Ammon's horn (tissue), 1 donor: ENCODE measurements at regions not wholly inside any gene's neighbourhood (a gene's known extent, or its start where the extent isn't known, plus 50 kb on each side); places are given as distances from the start of the nearest gene placed in this dataset.
A peak's percentile ranks its signal among the peaks of the same experiment; 100 is the strongest.
"Not testable (repeated sequence)": the region's sequence is repeated elsewhere in the genome, so short reads cannot be mapped to it uniquely, and the experiment has no call there.

Source experiments
- DNase-seq: peaks from one replicate; pipeline ENCODE4 v3.0.0-alpha.2; 2016; ENCODE audit warnings: low spot score

- DNase-seq: no peak
These were observed 201.8 kb upstream of the CCDC196 start for GRCh38 chr14:66284346-66284745.

GRCh38 chr14:66288511-66288910 is 197.7 kb upstream of the CCDC196 start:
- no peak for DNase-seq

GRCh38 chr14:66291756-66292155 is 194.4 kb upstream of the CCDC196 start:
- no peak for DNase-seq

- no peak for DNase-seq
These were observed 192.6 kb upstream of the CCDC196 start for GRCh38 chr14:66293533-66294105.

- DNase-seq: no peak
These were observed 190.8 kb upstream of the CCDC196 start for GRCh38 chr14:66295386-66295785.

- DNase-seq: peak; percentile 4
These were observed 185.3 kb upstream of the CCDC196 start for GRCh38 chr14:66300886-66301285.

- DNase-seq: no peak
These were observed 180.1 kb upstream of the CCDC196 start for GRCh38 chr14:66306101-66306500.

- no peak for DNase-seq
These were observed 175.1 kb upstream of the CCDC196 start for GRCh38 chr14:66311058-66311457.

- DNase-seq: peak; percentile 68
These were observed 174.2 kb upstream of the CCDC196 start for GRCh38 chr14:66311990-66312389.

- no peak for DNase-seq
These were observed 173.7 kb upstream of the CCDC196 start for GRCh38 chr14:66312451-66312850.

- DNase-seq: no peak
These were observed 171.1 kb upstream of the CCDC196 start for GRCh38 chr14:66315098-66315497.

GRCh38 chr14:66315548-66315947 is 170.6 kb upstream of the CCDC196 start:
- no peak for DNase-seq

GRCh38 chr14:66322564-66322963 is 163.6 kb upstream of the CCDC196 start:
- no peak for DNase-seq

- no peak for DNase-seq
These were observed 155.9 kb upstream of the CCDC196 start for GRCh38 chr14:66330228-66330627.

GRCh38 chr14:66330916-66331315 is 155.3 kb upstream of the CCDC196 start:
- no peak for DNase-seq

- DNase-seq: not testable (repeated sequence)
These were observed 152.9 kb upstream of the CCDC196 start for GRCh38 chr14:66333293-66333692.

GRCh38 chr14:66341239-66341638 is 144.9 kb upstream of the CCDC196 start:
- no peak for DNase-seq

- DNase-seq: no peak
These were observed 140.2 kb upstream of the CCDC196 start for GRCh38 chr14:66345986-66346385.

GRCh38 chr14:66351310-66351709 is 134.9 kb upstream of the CCDC196 start:
- no peak for DNase-seq

GRCh38 chr14:66359500-66359899 is 126.7 kb upstream of the CCDC196 start:
- DNase-seq: peak; percentile 74

GRCh38 chr14:66360366-66360926 is 125.7 kb upstream of the CCDC196 start:
- no peak for DNase-seq

- no peak for DNase-seq
These were observed 125.2 kb upstream of the CCDC196 start for GRCh38 chr14:66361013-66361412.

GRCh38 chr14:66365388-66365787 is 120.8 kb upstream of the CCDC196 start:
- no peak for DNase-seq

GRCh38 chr14:66369157-66369697 is 116.9 kb upstream of the CCDC196 start:
- DNase-seq: no peak
